GM21528 (cell line): ENCODE measurements at regions not wholly inside any gene's neighbourhood (a gene's known extent, or its start where the extent isn't known, plus 50 kb on each side); places are given as distances from the start of the nearest gene placed in this dataset.

ENCODE experiments used
- ATAC-seq: cut with Tn5 transposase; IDR thresholded peaks from one replicate; pipeline ENCODE4 v1.9.1; 2021; ENCODE audit warnings: mild to moderate bottlenecking, moderate library complexity; ENCODE audit not compliant: unreplicated experiment, low FRiP score

GRCh38 chr7:131753620-131754222, 197.3 kb upstream of the PODXL start:
- no peak for ATAC-seq

GRCh38 chr7:131747658-131748232, 191.3 kb upstream of the PODXL start:
- ATAC-seq, result no peak

- ATAC-seq, result no peak
Measured at GRCh38 chr7:131745390-131746248, 189.2 kb upstream of the PODXL start.

GRCh38 chr7:131741446-131741845, 185.0 kb upstream of the PODXL start:
- ATAC-seq, result no peak

- no peak for ATAC-seq
Measured at GRCh38 chr7:131737746-131738465, 181.5 kb upstream of the PODXL start.

- no peak for ATAC-seq
Measured at GRCh38 chr7:131735101-131735500, 178.7 kb upstream of the PODXL start.

- no peak for ATAC-seq
Measured at GRCh38 chr7:131733604-131734003, 177.2 kb upstream of the PODXL start.

- no peak for ATAC-seq
Measured at GRCh38 chr7:131727189-131727588, 170.8 kb upstream of the PODXL start.

GRCh38 chr7:131726686-131727085, 170.3 kb upstream of the PODXL start:
- ATAC-seq, result no peak

- ATAC-seq, result no peak
Measured at GRCh38 chr7:131726031-131726430, 169.6 kb upstream of the PODXL start.

GRCh38 chr7:131724776-131725345, 168.4 kb upstream of the PODXL start:
- no peak for ATAC-seq

GRCh38 chr7:131723926-131724325, 167.5 kb upstream of the PODXL start:
- no peak for ATAC-seq

GRCh38 chr7:131722371-131722770, 165.9 kb upstream of the PODXL start:
- ATAC-seq, result no peak

- ATAC-seq, result no peak
Measured at GRCh38 chr7:131721660-131722059, 165.2 kb upstream of the PODXL start.

GRCh38 chr7:131720703-131721102, 164.3 kb upstream of the PODXL start:
- no peak for ATAC-seq

- ATAC-seq, result no peak
Measured at GRCh38 chr7:131717181-131717580, 160.8 kb upstream of the PODXL start.

- no peak for ATAC-seq
Measured at GRCh38 chr7:131699323-131699722, 142.9 kb upstream of the PODXL start.

GRCh38 chr7:131692131-131692960, 135.9 kb upstream of the PODXL start:
- no peak for ATAC-seq

- ATAC-seq, result no peak
Measured at GRCh38 chr7:131691454-131692130, 135.2 kb upstream of the PODXL start.
